ENCODE measurements at regions not wholly inside any gene's neighbourhood (a gene's known extent, or its start where the extent isn't known, plus 50 kb on each side); places are given as distances from the start of the nearest gene placed in this dataset.

DNA sequence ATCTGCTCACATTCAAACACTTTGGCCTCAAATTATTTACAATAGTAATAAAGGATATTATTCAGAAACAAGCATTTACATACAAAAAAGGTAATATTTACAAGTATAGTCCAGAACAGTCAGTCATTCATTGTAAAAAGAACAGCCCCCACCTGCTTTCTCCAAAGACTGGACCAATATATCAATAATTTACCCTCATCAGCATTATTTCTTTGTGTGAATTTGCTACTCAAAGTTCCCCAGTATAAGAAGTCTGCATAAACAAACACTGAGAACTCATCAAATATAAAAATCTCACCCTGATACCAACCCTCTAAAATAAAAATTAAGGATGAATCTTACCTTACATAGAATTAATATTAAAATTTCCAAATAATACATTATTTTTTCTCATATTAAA is 267.8 kb upstream of the POU5F2 start:
- no peak for TF ChIP-seq EZH2phosphoT487 (IDR thresholded peaks at IDR 0.05; ENCODE audit: low read depth)
- TF ChIP-seq, protein P1, sequence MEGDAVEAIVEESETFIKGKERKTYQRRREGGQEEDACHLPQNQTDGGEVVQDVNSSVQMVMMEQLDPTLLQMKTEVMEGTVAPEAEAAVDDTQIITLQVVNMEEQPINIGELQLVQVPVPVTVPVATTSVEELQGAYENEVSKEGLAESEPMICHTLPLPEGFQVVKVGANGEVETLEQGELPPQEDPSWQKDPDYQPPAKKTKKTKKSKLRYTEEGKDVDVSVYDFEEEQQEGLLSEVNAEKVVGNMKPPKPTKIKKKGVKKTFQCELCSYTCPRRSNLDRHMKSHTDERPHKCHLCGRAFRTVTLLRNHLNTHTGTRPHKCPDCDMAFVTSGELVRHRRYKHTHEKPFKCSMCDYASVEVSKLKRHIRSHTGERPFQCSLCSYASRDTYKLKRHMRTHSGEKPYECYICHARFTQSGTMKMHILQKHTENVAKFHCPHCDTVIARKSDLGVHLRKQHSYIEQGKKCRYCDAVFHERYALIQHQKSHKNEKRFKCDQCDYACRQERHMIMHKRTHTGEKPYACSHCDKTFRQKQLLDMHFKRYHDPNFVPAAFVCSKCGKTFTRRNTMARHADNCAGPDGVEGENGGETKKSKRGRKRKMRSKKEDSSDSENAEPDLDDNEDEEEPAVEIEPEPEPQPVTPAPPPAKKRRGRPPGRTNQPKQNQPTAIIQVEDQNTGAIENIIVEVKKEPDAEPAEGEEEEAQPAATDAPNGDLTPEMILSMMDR (IDR thresholded peaks at IDR 0.05; ENCODE audit: low read depth, low read length) = no peak
- Histone ChIP-seq H3K36me3 (replicated peaks; ENCODE audit: low read depth, low read length) (no peaks in the 10 kb centered on the region), H3K9ac (ENCODE audit: low read length) (no peak overlapping the region), H3K4me3 (ENCODE audit: low read length) (no peak overlapping the region), H3K27me3 (ENCODE audit: low read depth, low read length) (no peaks in the 10 kb centered on the region), H3K27ac (ENCODE audit: low read length) (no peak overlapping the region), H4K20me1 (ENCODE audit: insufficient read depth, low read length) (no peaks in the 10 kb centered on the region), H3K4me2 (ENCODE audit: low read length) (no peak overlapping the region), H3K79me2 (ENCODE audit: low read length) (no peaks in the 10 kb centered on the region), H3K4me1 (ENCODE audit: low read length) (no peaks in the 10 kb centered on the region), H3K9me3 (ENCODE audit: insufficient read depth, low read length) (no peaks in the 10 kb centered on the region), H2AFZ (ENCODE audit: low read depth, low read length) (no peak overlapping the region)

DNA sequence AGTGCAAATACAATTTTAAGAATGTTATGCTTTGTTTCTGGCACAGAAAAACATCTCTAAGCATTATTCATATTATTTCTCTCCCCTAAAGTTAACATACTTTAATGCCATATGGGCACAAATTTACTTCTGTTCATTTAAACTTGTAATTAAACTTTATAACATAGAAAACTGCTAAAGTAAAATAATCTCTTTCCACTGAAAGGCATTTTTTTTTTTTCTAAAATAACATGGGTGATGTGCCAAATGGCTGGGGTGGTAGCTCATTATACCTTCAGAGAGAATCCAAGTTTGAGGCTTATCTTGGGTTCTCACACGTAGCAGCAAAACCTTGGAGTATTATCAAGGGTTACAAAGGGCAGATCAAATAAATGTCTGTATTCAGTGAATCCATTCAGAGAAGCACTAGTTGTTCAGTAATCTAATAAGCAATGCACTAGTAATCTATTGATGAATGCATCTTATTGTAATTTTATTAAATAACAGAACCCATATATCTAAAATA is 257.6 kb upstream of the POU5F2 start:
- Histone ChIP-seq H3K4me1 (ENCODE audit: low read length) (peaks cover 4% of the 10 kb centered on the region), H3K27ac (ENCODE audit: low read length) (no peak overlapping the region), H2AFZ (ENCODE audit: low read depth, low read length) (no peak overlapping the region), H3K9ac (ENCODE audit: low read length) (no peak overlapping the region), H3K79me2 (ENCODE audit: low read length) (no peaks in the 10 kb centered on the region), H4K20me1 (ENCODE audit: insufficient read depth, low read length) (no peaks in the 10 kb centered on the region), H3K36me3 (replicated peaks; ENCODE audit: low read depth, low read length) (no peaks in the 10 kb centered on the region), H3K4me3 (ENCODE audit: low read length) (no peak overlapping the region), H3K9me3 (ENCODE audit: insufficient read depth, low read length) (no peaks in the 10 kb centered on the region), H3K4me2 (ENCODE audit: low read length) (no peak overlapping the region), H3K27me3 (ENCODE audit: low read depth, low read length) (no peaks in the 10 kb centered on the region)
- TF ChIP-seq EZH2phosphoT487 (IDR thresholded peaks at IDR 0.05; ENCODE audit: low read depth) = no peak
- TF ChIP-seq, protein P1 (IDR thresholded peaks at IDR 0.05; ENCODE audit: low read depth, low read length) = no peak

DNA sequence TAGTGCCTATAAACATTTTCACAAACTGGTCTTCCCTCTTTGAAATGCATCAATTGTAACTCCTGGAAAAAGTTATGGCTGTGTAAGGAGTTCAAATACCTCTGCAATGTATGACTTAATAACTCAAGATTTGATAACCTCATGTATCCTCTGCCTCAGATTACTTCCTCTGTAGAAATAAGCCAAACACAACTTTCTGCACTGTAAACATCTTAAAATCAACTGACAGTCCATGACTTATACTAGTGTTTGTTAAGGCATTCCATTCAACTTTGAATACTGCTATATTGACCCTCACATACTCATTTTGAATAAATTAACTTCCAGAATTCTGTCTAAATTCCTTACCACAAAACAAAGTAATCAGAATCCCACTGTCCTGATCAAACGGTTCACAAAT is 256.2 kb upstream of the POU5F2 start:
- Histone ChIP-seq H3K4me2 (ENCODE audit: low read length) (no peak overlapping the region), H3K4me3 (ENCODE audit: low read length) (no peak overlapping the region), H3K36me3 (replicated peaks; ENCODE audit: low read depth, low read length) (no peaks in the 10 kb centered on the region), H3K27me3 (ENCODE audit: low read depth, low read length) (no peaks in the 10 kb centered on the region), H3K9me3 (ENCODE audit: insufficient read depth, low read length) (no peaks in the 10 kb centered on the region), H3K9ac (ENCODE audit: low read length) (no peak overlapping the region), H2AFZ (ENCODE audit: low read depth, low read length) (no peak overlapping the region), H3K79me2 (ENCODE audit: low read length) (no peaks in the 10 kb centered on the region), H3K4me1 (ENCODE audit: low read length) (peaks cover 4% of the 10 kb centered on the region), H4K20me1 (ENCODE audit: insufficient read depth, low read length) (no peaks in the 10 kb centered on the region), H3K27ac (ENCODE audit: low read length) (no peak overlapping the region)
- TF ChIP-seq, protein P1 (IDR thresholded peaks at IDR 0.05; ENCODE audit: low read depth, low read length) = no peak
- TF ChIP-seq EZH2phosphoT487 (IDR thresholded peaks at IDR 0.05; ENCODE audit: low read depth) = no peak

DNA sequence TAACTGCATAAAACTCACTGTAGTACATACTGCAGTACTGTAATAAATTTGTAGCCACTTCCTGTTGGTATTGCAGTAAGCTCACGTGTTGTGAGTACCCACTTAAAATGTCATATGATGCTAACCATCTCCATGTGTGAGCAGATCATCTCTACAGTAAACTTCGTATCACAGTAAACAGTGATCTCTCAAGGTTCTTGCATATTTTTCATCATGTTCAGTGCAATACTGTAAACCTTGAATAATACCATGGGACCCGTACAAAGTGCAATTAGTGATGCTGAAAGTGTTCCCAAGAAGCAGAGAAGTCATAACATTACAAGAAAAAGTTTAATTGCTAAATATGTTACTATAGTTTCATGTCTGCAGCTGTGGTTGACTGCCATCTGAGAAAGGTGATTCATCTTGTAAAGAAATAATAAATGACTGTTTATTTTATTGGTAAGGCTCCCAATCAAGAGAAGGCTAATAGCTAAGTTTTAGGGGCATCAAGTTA is 253.8 kb upstream of the POU5F2 start:
- H4K20me1 ChIP-seq (ENCODE audit: insufficient read depth, low read length) = no peaks in the 10 kb centered on the region
- no peaks in the 10 kb centered on the region for H3K9me3 ChIP-seq (ENCODE audit: insufficient read depth, low read length)
- H3K4me1 ChIP-seq (ENCODE audit: low read length) = peaks cover 4% of the 10 kb centered on the region
- no peak overlapping the region for H3K4me3 ChIP-seq (ENCODE audit: low read length)
- no peak overlapping the region for H2AFZ ChIP-seq (ENCODE audit: low read depth, low read length)
- H3K36me3 ChIP-seq (replicated peaks; ENCODE audit: low read depth, low read length) = no peaks in the 10 kb centered on the region
- TF ChIP-seq EZH2phosphoT487 (IDR thresholded peaks at IDR 0.05; ENCODE audit: low read depth) = no peak
- TF ChIP-seq, protein P1 (IDR thresholded peaks at IDR 0.05; ENCODE audit: low read depth, low read length) = no peak
- no peak overlapping the region for H3K9ac ChIP-seq (ENCODE audit: low read length)
- H3K27ac ChIP-seq (ENCODE audit: low read length) = no peak overlapping the region
- no peaks in the 10 kb centered on the region for H3K79me2 ChIP-seq (ENCODE audit: low read length)
- no peak overlapping the region for H3K4me2 ChIP-seq (ENCODE audit: low read length)
- no peaks in the 10 kb centered on the region for H3K27me3 ChIP-seq (ENCODE audit: low read depth, low read length)
